H9 (cell line): ENCODE measurements at regions not wholly inside any gene's neighbourhood (a gene's known extent, or its start where the extent isn't known, plus 50 kb on each side); places are given as distances from the start of the nearest gene placed in this dataset.

ENCODE experiments used
- DNase-seq: peaks from one replicate; pipeline ENCODE4 v3.0.0-alpha.2; 2017
- H2AFZ ChIP-seq: one replicate; pipeline ENCODE4 v1.6.1; 2013; ENCODE audit warnings: mild to moderate bottlenecking, low read length, control low read depth, moderate library complexity
- H2AK5ac ChIP-seq: 2 replicates; pipeline ENCODE4 v1.6.1; 2013; ENCODE audit warnings: low read length, control low read depth, mixed read lengths; ENCODE audit not compliant: insufficient read length
- H2BK120ac ChIP-seq: one replicate; pipeline ENCODE4 v1.6.1; 2013; ENCODE audit warnings: low read depth, mild to moderate bottlenecking, low read length, control low read depth, inconsistent platforms; ENCODE audit not compliant: poor library complexity, severe bottlenecking
- H2BK12ac ChIP-seq: 2 replicates; pipeline ENCODE4 v1.6.1; 2013; ENCODE audit warnings: low read length, control low read depth, mixed read lengths, low read depth; ENCODE audit not compliant: insufficient read length
- H2BK15ac ChIP-seq: 2 replicates; pipeline ENCODE4 v1.6.1; 2013; ENCODE audit warnings: low read depth, low read length, control low read depth
- H2BK20ac ChIP-seq: one replicate; pipeline ENCODE4 v1.6.1; 2013; ENCODE audit warnings: low read depth, mild to moderate bottlenecking, low read length, control low read depth, inconsistent platforms; ENCODE audit not compliant: poor library complexity, severe bottlenecking
- H2BK5ac ChIP-seq: 2 replicates; pipeline ENCODE4 v1.6.1; 2013; ENCODE audit warnings: low read length, control low read depth, mixed read lengths; ENCODE audit not compliant: insufficient read length
- H3K14ac ChIP-seq: 2 replicates; pipeline ENCODE4 v1.6.1; 2013; ENCODE audit warnings: low read length, control low read depth; ENCODE audit not compliant: insufficient read depth
- H3K18ac ChIP-seq: 2 replicates; pipeline ENCODE4 v1.6.1; 2013; ENCODE audit warnings: low read depth, mild to moderate bottlenecking, mixed read lengths, low read length, control low read depth; ENCODE audit not compliant: insufficient read length
- H3K23ac ChIP-seq: 2 replicates; pipeline ENCODE4 v1.6.1; 2013; ENCODE audit warnings: low read length, control low read depth, mixed read lengths, low read depth; ENCODE audit not compliant: insufficient read length
- H3K23me2 ChIP-seq: 2 replicates; pipeline ENCODE4 v1.6.1; 2013; ENCODE audit warnings: low read depth, mild to moderate bottlenecking, mixed read lengths, low read length, control low read depth; ENCODE audit not compliant: insufficient read length, poor library complexity, severe bottlenecking
- H3K27ac ChIP-seq: 2 replicates; pipeline ENCODE4 v1.5.1; 2013; ENCODE audit warnings: low read length, control low read depth, mixed read lengths, low read depth; ENCODE audit not compliant: insufficient read length
- H3K27me3 ChIP-seq: 2 replicates; pipeline ENCODE4 v1.6.1; 2013; ENCODE audit warnings: low read length, control low read depth, inconsistent platforms; ENCODE audit not compliant: insufficient read depth
- H3K4ac ChIP-seq: 2 replicates; pipeline ENCODE4 v1.6.1; 2013; ENCODE audit warnings: low read depth, mild to moderate bottlenecking, control low read depth, inconsistent platforms, low read length, moderate library complexity
- H3K4me1 ChIP-seq: 2 replicates; pipeline ENCODE4 v1.6.1; 2013; ENCODE audit warnings: low read length, control low read depth, inconsistent platforms; ENCODE audit not compliant: insufficient read depth
- H3K4me2 ChIP-seq: 2 replicates; pipeline ENCODE4 v1.6.1; 2013; ENCODE audit warnings: low read length, control low read depth, mixed read lengths; ENCODE audit not compliant: insufficient read length, insufficient read depth
- H3K56ac ChIP-seq: 2 replicates; pipeline ENCODE4 v1.6.1; 2013; ENCODE audit warnings: low read depth, mild to moderate bottlenecking, mixed read lengths, low read length, control low read depth; ENCODE audit not compliant: insufficient read length
- H3K79me1 ChIP-seq: 2 replicates; pipeline ENCODE4 v1.6.1; 2013; ENCODE audit warnings: low read depth, mild to moderate bottlenecking, moderate library complexity, low read length, control low read depth, inconsistent platforms; ENCODE audit not compliant: insufficient read depth, poor library complexity, severe bottlenecking
- H3K79me2 ChIP-seq: 2 replicates; pipeline ENCODE4 v1.6.1; 2013; ENCODE audit warnings: low read length, control low read depth, inconsistent platforms; ENCODE audit not compliant: insufficient read depth
- H3K9ac ChIP-seq: 2 replicates; pipeline ENCODE4 v1.6.1; 2013; ENCODE audit warnings: low read length, control low read depth, mixed read lengths; ENCODE audit not compliant: insufficient read length; ENCODE audit errors: extremely low read depth
- H3K9me3 ChIP-seq: one replicate; pipeline ENCODE4 v1.6.1; 2013; ENCODE audit warnings: low read depth, low read length, inconsistent platforms; ENCODE audit not compliant: control insufficient read depth
- H3T11ph ChIP-seq: one replicate; pipeline ENCODE4 v1.6.1; 2013; ENCODE audit warnings: mild to moderate bottlenecking, low read length, control low read depth, inconsistent platforms
- H4K20me1 ChIP-seq: one replicate; pipeline ENCODE4 v1.6.1; 2013; ENCODE audit not compliant: control insufficient read depth, insufficient read length, insufficient read depth
- H4K5ac ChIP-seq: 2 replicates; pipeline ENCODE4 v1.6.1; 2013; ENCODE audit warnings: low read depth, mild to moderate bottlenecking, mixed read lengths, low read length, control low read depth; ENCODE audit not compliant: insufficient read length
- H4K8ac ChIP-seq: replicated peaks from 2 replicates; pipeline ENCODE4 v1.6.1; 2013; ENCODE audit warnings: low read length, control low read depth, mixed read lengths, low read depth; ENCODE audit not compliant: insufficient read length
- H4K91ac ChIP-seq: 2 replicates; pipeline ENCODE4 v1.6.1; 2013; ENCODE audit warnings: low read depth, mild to moderate bottlenecking, moderate library complexity, mixed read lengths, low read length, control low read depth; ENCODE audit not compliant: insufficient read length
- H3K27ac Mint-ChIP-seq, 3 experiments: 2 replicates in 2 of 3; 3 replicates in 1 of 3; pipeline ENCODE4 v1.8.0; 2020 to 2021; ENCODE audit warnings: mixed read lengths in 3 of 3, mild to moderate bottlenecking in 1 of 3, moderate library complexity in 1 of 3
- H3K27me3 Mint-ChIP-seq: 2 replicates; pipeline ENCODE4 v1.8.0; 2021; ENCODE audit warnings: low read depth, mild to moderate bottlenecking, moderate library complexity, mixed read lengths
- H3K36me3 Mint-ChIP-seq, 3 experiments: 2 replicates in 2 of 3; 3 replicates in 1 of 3; pipeline ENCODE4 v1.8.0; 2020 to 2021; ENCODE audit warnings: low read depth in 3 of 3, mixed read lengths in 3 of 3; ENCODE audit not compliant: insufficient read depth in 1 of 3
- H3K4me1 Mint-ChIP-seq, 2 experiments: 2 replicates each; pipeline ENCODE4 v1.8.0; 2020; ENCODE audit warnings: mixed read lengths in 2 of 2
- H3K4me3 Mint-ChIP-seq, 2 experiments: 2 replicates in 1 of 2; 3 replicates in 1 of 2; pipeline ENCODE4 v1.8.0; 2020 to 2021; ENCODE audit warnings: mild to moderate bottlenecking in 2 of 2, mixed read lengths in 2 of 2, moderate library complexity in 1 of 2
- H3K9me3 Mint-ChIP-seq, 2 experiments: 2 replicates in 1 of 2; 3 replicates in 1 of 2; pipeline ENCODE4 v1.8.0; 2020; ENCODE audit warnings: mild to moderate bottlenecking in 2 of 2, mixed read lengths in 2 of 2, moderate library complexity in 1 of 2
- WGBS: extraction: QIAGEN DNeasy Blood & Tissue Kit; methylation state at CpG from one replicate; pipeline ENCODE4 v1.1.7; 2013; ENCODE audit warnings: missing lambda C conversion rate, low lambda C conversion rate, mixed read lengths; ENCODE audit not compliant: insufficient read length; ENCODE audit errors: extremely low coverage; 5-methylcytosine and 5-hydroxymethylcytosine counted together
- TF ChIP-seq, protein P1 (sequence below): fragments of 200-600 bp; sonication (generic); conservative IDR thresholded peaks from 3 replicates; pipeline ENCODE4 v1.8.0; 2021; ENCODE audit warnings: antibody characterized with exemption, mild to moderate bottlenecking

DNA sequence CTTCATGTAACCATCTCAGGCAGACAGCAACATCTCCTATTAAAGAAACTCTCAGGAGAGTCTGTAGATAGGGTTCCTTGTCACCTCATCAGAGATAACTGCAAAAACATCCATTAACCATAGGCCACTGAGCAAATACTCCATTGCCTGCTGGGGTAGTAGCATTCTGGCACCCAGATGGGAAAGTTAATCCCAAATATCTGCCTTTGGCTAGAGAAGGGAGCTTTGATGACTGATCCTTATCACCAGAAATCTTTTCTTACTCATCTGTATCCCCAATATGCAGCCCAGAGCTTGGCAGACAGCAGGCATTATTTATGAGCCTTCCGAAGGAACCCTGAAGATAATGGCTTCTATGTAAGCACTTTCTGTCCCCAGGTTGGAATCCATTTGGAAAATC is 173.1 kb downstream of the MFSD1 start:
- H4K20me1 ChIP-seq: no peaks in the 10 kb centered on the region
- H3K4me1 ChIP-seq: no peaks in the 10 kb centered on the region
- H3K27ac Mint-ChIP-seq: no peak overlapping the region
- no peak overlapping the region for H3K4ac ChIP-seq
- no peak overlapping the region for H4K5ac ChIP-seq
- H2AFZ ChIP-seq: no peak overlapping the region
- no peak overlapping the region for H2BK120ac ChIP-seq
- WGBS: no CpG with 5 or more reads among the region's 1 CpG
- H2BK20ac ChIP-seq: no peak overlapping the region
- DNase-seq: no peak
- H3K27me3 Mint-ChIP-seq: no peaks in the 10 kb centered on the region
- H3K9ac ChIP-seq: no peak overlapping the region
- H3K9me3 ChIP-seq: no peaks in the 10 kb centered on the region
- no peaks in the 10 kb centered on the region for H3K79me2 ChIP-seq
- H3K9me3 Mint-ChIP-seq: peaks cover 3 to 5% of the 10 kb centered on the region in 2 experiments; a peak in 3 of 5 replicates
- H3K27ac ChIP-seq: no peak overlapping the region
- H3T11ph ChIP-seq: no peak overlapping the region
- TF ChIP-seq, protein P1, sequence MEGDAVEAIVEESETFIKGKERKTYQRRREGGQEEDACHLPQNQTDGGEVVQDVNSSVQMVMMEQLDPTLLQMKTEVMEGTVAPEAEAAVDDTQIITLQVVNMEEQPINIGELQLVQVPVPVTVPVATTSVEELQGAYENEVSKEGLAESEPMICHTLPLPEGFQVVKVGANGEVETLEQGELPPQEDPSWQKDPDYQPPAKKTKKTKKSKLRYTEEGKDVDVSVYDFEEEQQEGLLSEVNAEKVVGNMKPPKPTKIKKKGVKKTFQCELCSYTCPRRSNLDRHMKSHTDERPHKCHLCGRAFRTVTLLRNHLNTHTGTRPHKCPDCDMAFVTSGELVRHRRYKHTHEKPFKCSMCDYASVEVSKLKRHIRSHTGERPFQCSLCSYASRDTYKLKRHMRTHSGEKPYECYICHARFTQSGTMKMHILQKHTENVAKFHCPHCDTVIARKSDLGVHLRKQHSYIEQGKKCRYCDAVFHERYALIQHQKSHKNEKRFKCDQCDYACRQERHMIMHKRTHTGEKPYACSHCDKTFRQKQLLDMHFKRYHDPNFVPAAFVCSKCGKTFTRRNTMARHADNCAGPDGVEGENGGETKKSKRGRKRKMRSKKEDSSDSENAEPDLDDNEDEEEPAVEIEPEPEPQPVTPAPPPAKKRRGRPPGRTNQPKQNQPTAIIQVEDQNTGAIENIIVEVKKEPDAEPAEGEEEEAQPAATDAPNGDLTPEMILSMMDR: no peak
- H3K27me3 ChIP-seq: no peaks in the 10 kb centered on the region
- H2BK5ac ChIP-seq: no peak overlapping the region
- no peak overlapping the region for H3K14ac ChIP-seq
- no peak overlapping the region for H2AK5ac ChIP-seq
- H3K56ac ChIP-seq: no peak overlapping the region
- no peak overlapping the region for H2BK15ac ChIP-seq
- no peak overlapping the region for H3K18ac ChIP-seq
- no peak overlapping the region for H2BK12ac ChIP-seq
- no peak overlapping the region for H3K23ac ChIP-seq
- no peak overlapping the region for H3K4me2 ChIP-seq
- no peak overlapping the region for H4K8ac ChIP-seq
- peaks cover 9 to 14% of the 10 kb centered on the region in 2 experiments for H3K4me1 Mint-ChIP-seq
- peaks cover 0 to 5% (median 2%) of the 10 kb centered on the region in 3 experiments; a peak in 1 of 7 replicates for H3K36me3 Mint-ChIP-seq
- H3K79me1 ChIP-seq: no peaks in the 10 kb centered on the region
- H3K4me3 Mint-ChIP-seq: no peak overlapping the region
- no peaks in the 10 kb centered on the region for H3K23me2 ChIP-seq
- no peak overlapping the region for H4K91ac ChIP-seq
